ENCODE measurements at regions not wholly inside any gene's neighbourhood (a gene's known extent, or its start where the extent isn't known, plus 50 kb on each side); places are given as distances from the start of the nearest gene placed in this dataset.

DNA sequence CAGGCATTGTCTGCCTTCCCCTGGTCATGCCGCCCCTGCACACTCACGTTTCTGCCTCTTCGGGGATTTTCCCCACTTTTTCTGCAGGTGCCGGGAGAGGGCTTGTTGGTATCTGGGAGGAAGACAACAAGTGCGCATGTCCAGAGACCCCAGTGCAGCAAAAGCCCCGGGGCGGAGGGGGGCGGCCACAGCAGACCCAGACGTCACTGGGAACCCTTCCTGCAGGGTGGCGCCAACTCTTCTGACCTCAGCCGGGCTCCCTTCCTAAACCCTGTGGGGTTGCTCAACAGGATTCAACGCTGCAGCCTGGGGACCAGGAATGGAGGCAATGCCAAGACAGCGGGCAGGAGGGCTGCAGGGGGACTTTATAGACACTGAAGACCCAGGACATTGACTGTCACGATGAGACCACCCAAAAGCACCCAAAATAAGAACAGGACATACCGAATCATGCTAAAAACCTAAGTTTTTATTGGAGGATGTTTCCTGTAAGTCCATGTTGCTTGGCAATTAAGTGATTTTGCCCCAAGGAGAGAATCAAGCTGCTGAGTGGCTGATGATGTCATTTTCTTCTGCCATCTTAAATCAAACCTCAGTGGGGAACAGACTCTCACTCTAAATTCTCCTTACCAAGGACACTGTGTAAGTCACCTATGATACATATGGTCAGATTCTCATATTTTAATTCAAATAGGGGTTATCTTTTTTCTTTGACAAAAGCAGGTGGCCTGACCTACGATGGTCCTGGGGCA is 62.9 kb upstream of the SIMC1 start:
- Mint-ChIP-seq H3K27me3 (peaks cover 27% of the 10 kb centered on the region), H3K9me3 (peaks cover 3 to 8% (median 6%) of the 10 kb centered on the region in 3 donors), H3K4me1 (no peaks in the 10 kb centered on the region), H3K36me3 (peaks cover 2% of the 10 kb centered on the region), H3K4me3 (no peak overlapping the region), H3K27ac (no peak overlapping the region)

DNA sequence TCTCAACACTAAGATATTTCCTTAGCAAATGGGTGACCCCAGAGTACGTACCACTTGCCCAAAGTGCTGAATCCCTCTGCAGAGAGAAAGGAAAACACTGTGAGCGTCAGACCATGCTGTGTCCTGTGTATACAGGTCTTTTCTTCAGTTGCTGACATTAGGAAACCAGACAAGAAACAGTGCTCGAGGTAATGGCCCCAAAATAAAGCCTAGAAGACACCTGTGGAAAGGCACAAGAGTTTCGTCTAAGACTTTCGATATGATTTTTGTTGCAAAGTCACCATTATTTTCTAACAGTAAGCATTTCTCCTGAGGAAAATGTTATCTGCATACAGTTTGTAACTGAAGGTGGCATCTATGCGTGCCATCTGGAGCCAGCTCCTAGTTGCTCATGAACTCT is 62.0 kb upstream of the SIMC1 start:
- Mint-ChIP-seq H3K9me3 (peaks cover 3 to 8% (median 6%) of the 10 kb centered on the region in 3 donors), H3K27ac (peak overlapping the region in 1 of 3 donors; percentile 3), H3K36me3 (no peaks in the 10 kb centered on the region), H3K4me1 (no peaks in the 10 kb centered on the region), H3K4me3 (no peak overlapping the region), H3K27me3 (peaks cover 36% of the 10 kb centered on the region)

DNA sequence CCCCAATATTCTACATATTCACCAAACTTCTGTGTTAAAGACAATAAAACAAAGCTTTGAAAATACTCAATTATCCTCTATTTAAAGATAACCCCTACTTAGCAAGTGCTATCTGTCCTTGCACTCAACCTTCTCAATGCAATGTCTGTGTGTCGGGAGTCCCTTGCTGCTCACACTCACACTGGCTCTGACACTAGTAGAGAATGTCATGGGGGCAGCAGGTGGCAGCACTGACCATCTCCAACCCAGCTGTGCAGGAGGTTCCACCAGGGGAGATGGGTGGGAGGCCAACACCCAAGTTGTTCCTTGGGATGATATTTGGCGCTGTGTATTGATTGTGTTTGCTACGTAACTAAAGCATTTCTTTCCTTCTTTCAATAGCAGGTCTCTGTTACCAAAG is 59.4 kb upstream of the SIMC1 start:
- no peak overlapping the region for H3K4me3 Mint-ChIP-seq
- H3K27me3 Mint-ChIP-seq, result peaks cover 38% of the 10 kb centered on the region
- H3K36me3 Mint-ChIP-seq, result no peaks in the 10 kb centered on the region
- H3K4me1 Mint-ChIP-seq, result no peaks in the 10 kb centered on the region
- no peak overlapping the region for H3K27ac Mint-ChIP-seq
- H3K9me3 Mint-ChIP-seq, result peaks cover 3 to 9% (median 6%) of the 10 kb centered on the region in 3 donors

DNA sequence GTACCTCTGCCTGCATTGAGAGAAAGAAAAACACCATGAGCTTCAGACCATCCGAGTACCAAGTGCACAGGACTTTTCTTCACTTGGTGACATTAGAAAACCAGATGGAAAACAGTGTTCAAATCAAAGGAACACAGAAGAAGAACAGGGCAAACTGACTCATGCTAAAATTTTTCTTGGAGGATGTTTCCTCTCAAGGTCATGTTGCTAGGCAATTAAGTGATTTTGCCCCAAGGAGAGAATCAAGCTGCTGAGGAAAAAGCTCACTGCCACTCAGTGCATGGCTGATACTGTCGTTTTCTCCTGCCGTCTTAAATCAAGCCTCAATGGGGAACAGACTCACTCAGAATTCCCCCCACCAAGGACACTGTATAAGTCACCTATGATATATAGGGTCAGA is 57.9 kb upstream of the SIMC1 start:
- Mint-ChIP-seq H3K4me3 (no peak overlapping the region), H3K36me3 (no peaks in the 10 kb centered on the region), H3K27ac (no peak overlapping the region), H3K9me3 (peaks cover 3 to 9% (median 6%) of the 10 kb centered on the region in 3 donors), H3K4me1 (no peaks in the 10 kb centered on the region), H3K27me3 (peaks cover 35% of the 10 kb centered on the region)

DNA sequence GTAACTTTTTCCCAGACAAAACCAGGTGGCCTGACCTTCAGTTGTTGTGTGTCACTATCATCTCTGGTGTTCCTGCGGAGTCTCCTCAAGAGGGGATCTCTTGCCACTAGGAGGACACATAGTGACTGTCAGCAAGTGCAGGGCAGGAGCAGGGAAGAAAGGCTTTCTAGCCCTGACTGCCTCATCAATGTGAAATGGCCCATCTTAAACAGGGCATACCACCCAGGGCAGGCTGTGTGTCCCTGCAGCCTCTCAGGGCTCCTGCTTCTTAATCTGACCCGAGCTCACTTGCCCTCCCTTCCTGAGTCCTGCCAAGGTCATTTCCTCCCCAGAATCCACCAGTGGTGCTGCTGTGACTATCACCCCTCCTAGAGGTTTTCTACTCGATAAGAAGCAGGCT is 57.4 kb upstream of the SIMC1 start:
- Mint-ChIP-seq H3K36me3 (no peaks in the 10 kb centered on the region), H3K4me1 (no peaks in the 10 kb centered on the region), H3K27me3 (peaks cover 32% of the 10 kb centered on the region), H3K4me3 (no peak overlapping the region), H3K27ac (no peak overlapping the region), H3K9me3 (peaks cover 3 to 9% (median 6%) of the 10 kb centered on the region in 3 donors)

DNA sequence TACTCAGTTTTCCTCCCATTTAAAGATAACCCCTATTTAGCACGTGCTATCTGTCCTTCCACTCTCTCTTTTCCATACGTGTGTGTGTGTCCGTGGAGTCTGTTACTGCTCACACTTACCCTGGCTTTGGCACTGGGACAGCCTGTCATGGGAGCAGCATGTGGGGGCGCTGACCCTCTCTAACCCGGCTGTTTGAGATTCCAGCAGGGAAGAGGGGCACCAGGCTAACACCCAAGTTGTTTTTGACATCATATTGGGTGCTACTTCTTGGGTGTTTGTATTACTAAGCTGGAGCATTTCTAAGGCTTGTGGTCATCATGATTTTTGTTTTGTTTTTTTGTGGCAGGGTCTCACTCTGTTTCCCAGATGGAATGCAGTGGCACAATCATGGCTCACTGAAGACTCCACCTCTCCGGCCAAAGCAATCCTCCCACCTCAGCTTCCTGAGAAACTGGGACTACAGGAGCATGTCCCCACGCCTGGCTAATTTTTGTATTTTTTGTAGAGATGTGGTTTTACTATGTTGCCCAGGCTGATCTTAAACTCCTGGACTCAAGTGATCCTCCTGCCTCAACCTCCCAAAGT is 56.9 kb upstream of the SIMC1 start:
- Mint-ChIP-seq H3K27me3 (peaks cover 28% of the 10 kb centered on the region), H3K9me3 (peaks cover 3 to 6% (median 6%) of the 10 kb centered on the region in 3 donors), H3K36me3 (no peaks in the 10 kb centered on the region), H3K4me3 (no peak overlapping the region), H3K27ac (no peak overlapping the region), H3K4me1 (no peaks in the 10 kb centered on the region)

DNA sequence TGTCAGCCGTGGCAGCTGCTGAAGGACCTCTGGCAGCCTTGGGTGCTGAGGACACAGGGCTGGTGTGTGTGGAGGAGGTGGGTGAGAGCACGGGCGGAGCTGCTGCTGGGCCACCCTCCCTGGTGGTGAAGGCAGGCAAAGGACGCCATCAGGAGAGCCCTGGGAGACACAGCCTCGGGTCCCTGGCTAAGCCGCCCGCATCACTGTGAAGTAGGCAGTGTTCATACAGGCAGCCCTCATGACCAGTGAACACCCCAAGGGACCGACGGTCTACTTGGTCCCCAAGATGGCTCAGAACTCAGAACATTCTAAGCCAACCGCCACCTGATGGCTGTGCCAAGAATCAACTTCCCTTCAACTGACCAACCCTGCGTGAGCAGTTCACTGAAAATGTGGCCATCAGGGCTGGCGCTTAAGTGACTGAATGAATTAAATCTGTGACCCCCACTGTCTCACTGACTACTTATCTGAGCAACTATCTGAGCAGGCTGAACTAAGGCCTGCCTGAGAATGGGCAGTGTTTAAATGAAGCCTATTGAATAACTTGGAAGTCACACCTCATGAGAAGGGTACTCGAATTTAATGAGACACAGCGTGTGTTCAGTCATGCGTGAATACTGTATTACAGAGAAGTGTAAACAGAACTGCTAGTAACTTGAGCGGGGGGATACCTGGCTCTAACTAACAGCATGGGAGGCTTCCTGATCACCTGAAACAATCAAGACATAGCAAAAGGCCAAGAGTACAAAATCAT is 54.7 kb upstream of the SIMC1 start:
- Mint-ChIP-seq H3K27ac (no peak overlapping the region), H3K9me3 (peaks cover under 1 to 3% (median 3%) of the 10 kb centered on the region in 3 donors), H3K27me3 (peaks cover 20% of the 10 kb centered on the region), H3K4me1 (no peaks in the 10 kb centered on the region), H3K4me3 (no peak overlapping the region), H3K36me3 (no peaks in the 10 kb centered on the region)

DNA sequence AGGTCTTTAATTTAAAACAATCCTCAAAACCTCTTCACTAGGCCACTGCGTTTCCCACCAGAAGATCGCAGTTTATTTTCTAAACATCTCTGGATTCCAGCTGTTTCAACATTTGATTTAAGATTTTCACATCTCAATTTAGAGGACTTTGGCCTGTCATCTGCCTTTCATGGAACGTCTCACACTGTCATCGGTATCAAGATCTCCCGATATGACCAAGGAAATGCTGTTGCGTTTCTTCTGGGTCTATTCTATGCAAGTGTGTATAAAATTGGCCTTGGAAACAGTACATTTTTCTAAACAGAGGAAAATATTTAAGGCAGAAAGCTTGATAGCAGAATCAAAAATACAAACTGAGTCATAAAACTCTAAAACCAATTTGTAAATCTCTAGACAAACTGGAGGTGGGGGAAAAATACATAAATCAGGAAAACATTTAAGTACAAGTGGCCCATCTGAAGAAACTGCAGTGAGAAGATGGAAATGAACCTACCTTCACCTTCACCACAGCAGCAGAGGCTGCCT is 53.6 kb upstream of the SIMC1 start:
- H3K27me3 Mint-ChIP-seq, result peaks cover 12% of the 10 kb centered on the region

DNA sequence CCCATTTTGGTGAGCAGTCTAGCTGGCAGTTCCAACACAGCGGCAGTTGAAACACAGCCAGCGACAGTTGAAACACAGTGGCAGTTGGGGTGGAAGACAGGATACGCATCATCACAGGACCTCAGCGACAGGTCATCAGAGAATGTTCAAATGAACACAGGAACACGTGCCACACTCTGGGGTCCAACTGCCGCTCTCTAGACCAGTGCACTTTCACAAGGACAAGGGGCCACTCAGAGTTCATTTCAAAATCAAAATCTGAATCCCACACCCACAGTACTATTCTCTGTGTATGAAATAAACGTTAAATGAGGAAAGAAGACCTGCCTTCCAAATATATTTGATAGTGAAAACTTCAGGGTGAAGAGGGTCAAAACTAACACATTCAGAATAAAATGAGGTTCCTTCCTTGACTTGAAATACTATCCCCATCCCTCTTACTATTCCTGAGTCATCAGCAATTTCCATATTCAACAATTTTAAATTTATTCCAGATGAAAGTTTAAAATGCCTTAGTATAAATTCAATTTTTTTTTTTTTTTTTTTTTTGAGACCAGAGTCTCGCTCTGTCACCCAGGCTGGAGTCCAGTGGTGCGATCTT is 53.0 kb upstream of the SIMC1 start:
- peaks cover 11% of the 10 kb centered on the region for H3K27me3 Mint-ChIP-seq
- H3K9me3 Mint-ChIP-seq, result peaks cover 0 to 2% (median 0%) of the 10 kb centered on the region in 3 donors

More for the DNA sequence above, 53.6 kb upstream of the SIMC1 start:
- no peaks in the 10 kb centered on the region for H3K4me1 Mint-ChIP-seq
- no peak overlapping the region for H3K4me3 Mint-ChIP-seq
- H3K36me3 Mint-ChIP-seq, result no peaks in the 10 kb centered on the region
- no peak overlapping the region for H3K27ac Mint-ChIP-seq
- peaks cover 0 to 2% (median 0%) of the 10 kb centered on the region in 3 donors for H3K9me3 Mint-ChIP-seq

DNA sequence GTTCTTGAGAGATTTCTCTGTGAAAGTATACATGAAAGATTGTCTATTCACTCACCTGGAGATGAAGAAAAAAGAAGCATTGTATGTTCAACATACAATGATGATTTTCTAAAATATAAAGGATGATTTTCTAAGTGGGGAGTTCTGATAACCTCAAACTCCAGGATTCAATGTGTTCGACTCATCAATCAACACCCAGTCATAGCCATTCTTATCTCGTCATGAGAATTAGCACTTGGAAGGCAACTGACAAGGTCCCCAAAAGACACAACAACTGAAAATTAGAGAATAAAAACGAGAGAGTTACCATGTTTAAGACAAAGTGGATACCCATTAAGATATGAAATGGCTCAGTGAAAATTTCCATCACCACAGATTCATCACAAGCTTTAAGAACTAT is 52.1 kb upstream of the SIMC1 start:
- Mint-ChIP-seq H3K4me3 (no peak overlapping the region), H3K36me3 (no peaks in the 10 kb centered on the region), H3K27me3 (peaks cover 4% of the 10 kb centered on the region), H3K27ac (no peak overlapping the region), H3K9me3 (peaks cover 0 to 2% (median 0%) of the 10 kb centered on the region in 3 donors), H3K4me1 (no peaks in the 10 kb centered on the region)

More for the DNA sequence above, 53.0 kb upstream of the SIMC1 start:
- no peaks in the 10 kb centered on the region for H3K4me1 Mint-ChIP-seq
- H3K27ac Mint-ChIP-seq, result no peak overlapping the region
- no peaks in the 10 kb centered on the region for H3K36me3 Mint-ChIP-seq
- no peak overlapping the region for H3K4me3 Mint-ChIP-seq

DNA sequence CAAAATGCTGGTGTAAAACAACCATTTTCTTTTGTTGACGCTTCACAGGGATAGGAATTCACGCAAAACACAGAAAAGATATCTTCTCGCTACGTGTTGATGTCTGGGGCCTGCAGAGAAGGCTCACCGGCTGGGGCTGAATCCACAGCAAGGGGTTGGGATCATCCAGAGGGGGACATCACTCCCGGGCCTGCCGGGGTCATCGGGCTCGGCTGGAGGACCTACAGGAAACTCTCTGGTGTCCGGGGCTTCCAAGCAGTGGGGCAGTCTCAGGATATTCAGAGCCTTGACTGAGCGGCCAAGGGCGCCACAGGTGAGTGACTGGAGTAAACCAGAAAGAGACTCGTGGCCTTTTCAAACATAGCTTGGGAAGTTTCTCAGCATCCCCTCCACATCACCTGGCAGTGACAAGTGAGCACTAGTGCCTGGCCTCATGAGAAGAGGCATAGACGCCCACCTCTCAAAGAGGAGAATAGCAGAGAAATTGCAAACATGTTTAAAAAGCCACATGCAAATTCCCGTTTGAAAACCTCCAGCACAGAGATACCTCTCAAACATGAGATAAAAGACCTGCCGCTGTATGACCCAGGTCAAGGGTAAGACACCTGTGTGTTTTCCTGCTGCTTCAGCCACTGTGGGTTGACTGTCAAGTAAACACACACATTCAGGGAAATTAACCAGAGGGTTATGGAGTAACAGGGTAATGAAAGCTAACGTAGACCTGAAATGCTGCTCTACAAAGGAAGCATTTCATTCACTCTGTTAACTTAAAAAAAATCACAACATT is 50.8 kb upstream of the SIMC1 start:
- no peak overlapping the region for H3K4me3 Mint-ChIP-seq
- no peaks in the 10 kb centered on the region for H3K4me1 Mint-ChIP-seq
- H3K9me3 Mint-ChIP-seq, result peaks cover 0 to 2% (median 0%) of the 10 kb centered on the region in 3 donors
- H3K27me3 Mint-ChIP-seq, result peaks cover 4% of the 10 kb centered on the region
- no peak overlapping the region for H3K27ac Mint-ChIP-seq
- H3K36me3 Mint-ChIP-seq, result no peaks in the 10 kb centered on the region

DNA sequence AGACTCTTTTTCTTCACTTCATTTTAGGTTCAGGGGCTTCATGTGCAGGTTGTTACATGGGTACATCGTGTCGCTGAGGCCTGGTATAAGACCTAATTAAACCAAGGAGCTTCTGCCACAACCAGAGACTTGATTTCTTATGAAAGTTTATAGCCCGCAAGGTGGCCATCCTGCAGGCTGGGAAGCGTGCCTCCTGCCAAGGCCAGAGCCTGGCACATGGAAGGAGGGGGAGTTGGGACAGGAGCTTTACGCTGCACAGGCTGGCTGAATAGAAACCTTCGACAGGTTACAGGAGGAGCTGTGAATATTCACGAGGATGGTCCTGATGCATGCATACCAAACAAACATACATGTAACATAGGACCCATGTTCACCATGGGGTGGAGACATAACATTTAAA is 50.1 kb upstream of the SIMC1 start:
- H3K9me3 Mint-ChIP-seq, result no peaks in the 10 kb centered on the region
- no peak overlapping the region for H3K4me3 Mint-ChIP-seq
- H3K27me3 Mint-ChIP-seq, result peaks cover 5% of the 10 kb centered on the region
- no peak overlapping the region for H3K27ac Mint-ChIP-seq
- no peaks in the 10 kb centered on the region for H3K36me3 Mint-ChIP-seq
- H3K4me1 Mint-ChIP-seq, result no peaks in the 10 kb centered on the region

All from IgD-negative memory B cell (primary cell).